ENCODE measurements at regions not wholly inside any gene's neighbourhood (a gene's known extent, or its start where the extent isn't known, plus 50 kb on each side); places are given as distances from the start of the nearest gene placed in this dataset.
"Not testable (repeated sequence)": the region's sequence is repeated elsewhere in the genome, so short reads cannot be mapped to it uniquely, and the experiment has no call there.

DNA sequence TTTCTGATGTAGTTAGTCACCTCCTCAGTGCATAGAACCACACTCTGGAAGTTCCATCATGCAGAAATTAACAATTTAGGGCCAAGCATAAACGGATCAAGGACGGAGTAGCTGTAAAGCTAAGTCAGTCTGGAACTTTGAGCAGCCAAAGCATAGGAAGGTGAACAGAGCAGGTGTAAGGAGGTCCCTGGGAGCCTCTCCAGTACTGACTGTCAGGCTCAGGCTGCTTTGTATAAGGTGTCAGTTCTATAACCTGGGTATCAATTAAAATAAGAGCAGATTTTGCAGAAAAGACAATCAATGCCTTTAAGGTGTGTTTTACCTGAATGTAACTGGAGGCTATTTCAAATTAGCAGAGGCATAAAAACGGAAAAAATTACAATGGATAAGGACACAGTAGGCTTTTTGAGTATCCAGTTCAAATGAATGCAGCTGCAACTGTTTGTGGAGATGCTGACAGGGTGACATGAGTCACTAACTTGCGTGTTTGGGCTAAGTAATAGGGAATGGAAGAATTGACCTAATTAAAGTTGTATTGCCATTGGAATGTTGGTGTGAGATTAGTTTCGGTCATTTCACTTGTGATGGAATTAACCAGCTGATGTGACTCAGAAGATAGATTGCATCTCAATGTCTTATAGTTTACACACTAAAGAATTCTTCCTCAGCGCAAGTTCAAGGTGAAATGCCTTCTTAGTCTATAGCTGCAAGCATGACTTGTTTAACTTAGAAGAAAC, 417.9 kb upstream of the CNTNAP2 start:
- no peak overlapping the region for H3K4me2 ChIP-seq (ENCODE audit: low read length)
- TF ChIP-seq, protein P1, sequence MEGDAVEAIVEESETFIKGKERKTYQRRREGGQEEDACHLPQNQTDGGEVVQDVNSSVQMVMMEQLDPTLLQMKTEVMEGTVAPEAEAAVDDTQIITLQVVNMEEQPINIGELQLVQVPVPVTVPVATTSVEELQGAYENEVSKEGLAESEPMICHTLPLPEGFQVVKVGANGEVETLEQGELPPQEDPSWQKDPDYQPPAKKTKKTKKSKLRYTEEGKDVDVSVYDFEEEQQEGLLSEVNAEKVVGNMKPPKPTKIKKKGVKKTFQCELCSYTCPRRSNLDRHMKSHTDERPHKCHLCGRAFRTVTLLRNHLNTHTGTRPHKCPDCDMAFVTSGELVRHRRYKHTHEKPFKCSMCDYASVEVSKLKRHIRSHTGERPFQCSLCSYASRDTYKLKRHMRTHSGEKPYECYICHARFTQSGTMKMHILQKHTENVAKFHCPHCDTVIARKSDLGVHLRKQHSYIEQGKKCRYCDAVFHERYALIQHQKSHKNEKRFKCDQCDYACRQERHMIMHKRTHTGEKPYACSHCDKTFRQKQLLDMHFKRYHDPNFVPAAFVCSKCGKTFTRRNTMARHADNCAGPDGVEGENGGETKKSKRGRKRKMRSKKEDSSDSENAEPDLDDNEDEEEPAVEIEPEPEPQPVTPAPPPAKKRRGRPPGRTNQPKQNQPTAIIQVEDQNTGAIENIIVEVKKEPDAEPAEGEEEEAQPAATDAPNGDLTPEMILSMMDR (IDR thresholded peaks at IDR 0.05; ENCODE audit: low read depth, low read length, poor library complexity, severe bottlenecking): no peak
- TF ChIP-seq EZH2phosphoT487 (IDR thresholded peaks at IDR 0.05; ENCODE audit: borderline replicate concordance, low read length): no peak
- no peaks in the 10 kb centered on the region for H4K20me1 ChIP-seq (ENCODE audit: control insufficient read depth, insufficient read depth, low read depth, low read length)
- H3K4me1 ChIP-seq (ENCODE audit: control insufficient read depth, low read length): no peaks in the 10 kb centered on the region
- H3K4me3 ChIP-seq (ENCODE audit: low read length): no peak overlapping the region
- H3K36me3 ChIP-seq (ENCODE audit: control insufficient read depth, low read length): no peaks in the 10 kb centered on the region
- H3F3A ChIP-seq (ENCODE audit: control insufficient read depth, insufficient read depth): no peaks in the 10 kb centered on the region
- no peaks in the 10 kb centered on the region for H3K9me2 ChIP-seq (replicated peaks; ENCODE audit: control insufficient read depth, low read length)
- no peak overlapping the region for H3K27ac ChIP-seq (ENCODE audit: low read depth, low read length)
- H3K9me3 ChIP-seq (ENCODE audit: control insufficient read depth, insufficient read depth, low read length): no peaks in the 10 kb centered on the region; the same call in 1 of the 2 replicates
- no peaks in the 10 kb centered on the region for H3K27me3 ChIP-seq (ENCODE audit: control insufficient read depth, low read length)
- no peaks in the 10 kb centered on the region for H3K79me2 ChIP-seq (ENCODE audit: control insufficient read depth, low read length)

DNA sequence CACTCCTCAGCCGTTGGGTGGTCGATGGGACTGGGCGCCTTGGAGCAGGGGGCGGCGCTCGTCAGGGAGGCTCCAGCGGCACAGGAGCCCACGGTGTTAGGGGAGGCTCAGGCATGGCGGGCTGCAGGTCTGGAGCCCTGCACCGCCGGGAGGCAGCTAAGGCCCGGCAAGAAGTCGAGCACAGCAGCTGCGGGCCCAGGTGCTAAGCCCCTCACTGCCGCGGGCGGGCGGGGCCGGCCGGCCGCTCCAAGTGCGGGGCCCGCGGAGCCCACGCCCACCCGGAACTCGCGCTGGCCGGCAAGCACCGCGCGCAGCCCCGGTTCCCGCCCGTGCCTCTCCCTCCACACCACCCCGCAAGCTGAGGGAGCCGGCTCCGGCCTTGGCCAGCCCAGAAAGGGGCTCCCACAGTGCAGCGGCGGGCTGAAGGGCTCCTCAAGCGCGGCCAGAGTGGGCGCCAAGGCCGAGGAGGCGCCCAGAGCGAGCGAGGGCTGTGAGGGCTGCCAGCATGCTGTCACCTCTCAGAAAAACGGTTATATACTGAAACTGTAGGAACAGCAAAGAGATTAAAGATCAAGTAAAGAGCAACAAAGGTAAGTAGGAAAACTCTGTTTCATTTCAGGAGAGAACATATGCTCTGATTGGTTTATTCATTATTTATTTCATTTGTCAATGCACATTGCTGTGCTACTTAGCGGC, 419.0 kb upstream of the CNTNAP2 start:
- H3K9me3 ChIP-seq (ENCODE audit: control insufficient read depth, insufficient read depth, low read length); H3K4me3 ChIP-seq (ENCODE audit: low read length); H3K27me3 ChIP-seq (ENCODE audit: control insufficient read depth, low read length); H3F3A ChIP-seq (ENCODE audit: control insufficient read depth, insufficient read depth); H4K20me1 ChIP-seq (ENCODE audit: control insufficient read depth, insufficient read depth, low read depth, low read length); H3K4me1 ChIP-seq (ENCODE audit: control insufficient read depth, low read length); H3K36me3 ChIP-seq (ENCODE audit: control insufficient read depth, low read length); H3K79me2 ChIP-seq (ENCODE audit: control insufficient read depth, low read length); H3K9me2 ChIP-seq (replicated peaks; ENCODE audit: control insufficient read depth, low read length); H3K27ac ChIP-seq (ENCODE audit: low read depth, low read length); H3K4me2 ChIP-seq (ENCODE audit: low read length): not testable (repeated sequence)

DNA sequence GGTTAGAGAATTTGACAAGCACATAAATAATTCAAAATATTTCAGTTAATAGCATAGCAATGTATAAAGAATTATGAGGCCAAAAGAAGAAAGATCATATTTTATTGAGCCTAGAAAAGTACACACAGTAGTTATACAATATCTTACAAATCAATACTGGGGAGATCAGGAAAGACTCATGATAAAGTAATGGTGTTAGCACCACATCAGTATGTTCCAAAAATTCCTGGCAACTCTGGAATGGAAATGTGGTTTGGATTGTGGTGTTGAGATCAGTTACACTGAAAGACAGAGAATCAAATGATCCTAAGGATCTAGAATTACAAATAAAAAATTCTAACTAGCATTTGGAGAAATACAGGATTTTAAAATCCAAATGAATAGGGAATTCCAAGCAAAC, 420.5 kb upstream of the CNTNAP2 start:
- Histone ChIP-seq H3K4me3 (ENCODE audit: low read length) (no peak overlapping the region), H3K9me3 (ENCODE audit: control insufficient read depth, insufficient read depth, low read length) (no peaks in the 10 kb centered on the region; the same call in 1 of the 2 replicates), H3K36me3 (ENCODE audit: control insufficient read depth, low read length) (no peaks in the 10 kb centered on the region), H3K27me3 (ENCODE audit: control insufficient read depth, low read length) (no peaks in the 10 kb centered on the region), H3K27ac (ENCODE audit: low read depth, low read length) (no peak overlapping the region), H4K20me1 (ENCODE audit: control insufficient read depth, insufficient read depth, low read depth, low read length) (no peaks in the 10 kb centered on the region), H3K4me1 (ENCODE audit: control insufficient read depth, low read length) (no peaks in the 10 kb centered on the region), H3K4me2 (ENCODE audit: low read length) (no peak overlapping the region), H3F3A (ENCODE audit: control insufficient read depth, insufficient read depth) (no peaks in the 10 kb centered on the region), H3K79me2 (ENCODE audit: control insufficient read depth, low read length) (no peaks in the 10 kb centered on the region), H3K9me2 (replicated peaks; ENCODE audit: control insufficient read depth, low read length) (no peaks in the 10 kb centered on the region)
- no peak for TF ChIP-seq EZH2phosphoT487 (IDR thresholded peaks at IDR 0.05; ENCODE audit: borderline replicate concordance, low read length)
- TF ChIP-seq, protein P1 (IDR thresholded peaks at IDR 0.05; ENCODE audit: low read depth, low read length, poor library complexity, severe bottlenecking): no peak
